ENCODE measurements at regions not wholly inside any gene's neighbourhood (a gene's known extent, or its start where the extent isn't known, plus 50 kb on each side); places are given as distances from the start of the nearest gene placed in this dataset.

GRCh38 chr3:72489901-72490300 is 358.3 kb downstream of the SHQ1 start:
- DNase-seq (ENCODE audit: low read depth), result no peak

DNA sequence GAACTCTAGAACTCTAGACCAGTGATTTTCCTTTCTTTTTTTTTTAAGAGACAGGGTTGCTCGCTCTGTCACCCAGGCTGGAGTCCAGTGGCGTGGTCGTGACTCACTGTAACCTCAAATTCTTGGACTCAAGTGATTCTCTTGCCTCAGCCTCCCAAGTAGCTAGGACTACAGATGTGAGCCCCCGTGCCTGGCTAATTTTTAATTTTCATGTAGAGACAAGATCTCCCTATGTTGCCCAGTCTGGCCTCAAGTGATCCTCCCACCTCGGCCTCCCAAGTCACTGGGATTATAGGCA is 359.6 kb downstream of the SHQ1 start:
- DNase-seq (ENCODE audit: low read depth), result no peak

DNA sequence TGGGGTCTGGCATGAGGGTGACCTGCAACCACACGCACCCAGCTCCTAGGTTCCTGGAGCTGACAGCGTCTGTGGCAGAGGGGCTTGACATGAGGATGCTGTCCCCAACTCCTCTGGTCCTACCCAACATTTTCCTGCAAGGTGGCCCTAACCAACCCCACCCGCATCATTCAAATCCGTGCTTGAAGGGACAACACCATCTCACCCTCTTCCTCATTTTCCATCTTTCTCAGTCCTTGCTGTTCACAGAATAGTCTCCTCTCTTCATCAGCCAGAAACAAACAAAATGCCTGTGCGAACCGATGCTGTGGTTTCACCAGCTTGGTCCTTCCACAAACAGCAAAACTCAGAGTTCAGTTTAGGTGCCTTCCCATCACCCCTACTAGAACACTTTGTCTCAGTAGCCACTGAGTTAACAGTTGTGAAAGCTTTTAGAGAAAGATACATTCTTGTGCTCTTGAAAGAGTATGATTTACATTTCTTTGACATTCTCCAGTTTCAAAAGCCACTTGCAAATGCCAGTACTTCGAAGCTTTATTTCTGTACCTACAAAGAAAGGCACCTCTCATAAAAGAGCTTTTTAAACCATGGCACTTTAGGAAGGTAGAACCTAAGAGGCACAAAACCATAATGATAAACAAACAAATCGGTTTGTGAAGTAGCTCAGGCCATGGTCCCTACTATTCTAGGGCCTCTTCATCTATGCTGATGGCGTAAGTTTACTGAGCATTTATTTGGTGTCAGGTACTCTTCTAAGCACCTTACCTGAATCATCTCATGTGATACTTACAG is 360.1 kb downstream of the SHQ1 start:
- no peak for DNase-seq (ENCODE audit: low read depth)

GRCh38 chr3:72487078-72487765 is 361.0 kb downstream of the SHQ1 start:
- DNase-seq (ENCODE audit: low read depth), result peak; percentile 83

- DNase-seq (ENCODE audit: low read depth), result no peak
Observed at GRCh38 chr3:72485641-72486040, 362.6 kb downstream of the SHQ1 start.

DNA sequence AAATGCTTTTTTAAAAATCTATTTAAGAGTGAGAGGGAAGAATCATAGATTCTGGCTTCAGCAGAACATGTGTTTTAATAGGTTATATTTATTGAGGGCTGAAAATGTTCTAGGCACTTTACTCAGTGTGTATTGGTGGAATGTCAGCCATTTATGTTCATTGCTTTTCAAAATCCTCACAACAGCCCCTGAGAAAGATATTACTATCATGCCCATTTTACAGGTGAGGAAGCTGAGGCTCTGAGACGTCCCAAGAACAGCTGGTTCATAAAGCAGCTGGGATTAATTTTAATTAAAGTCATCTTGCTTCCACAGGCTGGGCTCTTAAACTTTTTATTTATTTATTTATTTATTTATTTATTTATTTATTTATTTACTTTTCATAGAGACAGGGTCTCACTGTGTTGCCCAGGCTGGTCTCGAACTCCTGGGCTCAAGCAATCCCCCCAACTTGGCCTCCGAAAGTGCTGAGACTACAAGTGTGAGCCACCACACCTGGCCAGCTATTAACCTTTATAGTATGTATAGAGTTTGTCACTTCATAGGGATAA is 364.6 kb downstream of the SHQ1 start:
- DNase-seq (ENCODE audit: low read depth), result no peak

DNA sequence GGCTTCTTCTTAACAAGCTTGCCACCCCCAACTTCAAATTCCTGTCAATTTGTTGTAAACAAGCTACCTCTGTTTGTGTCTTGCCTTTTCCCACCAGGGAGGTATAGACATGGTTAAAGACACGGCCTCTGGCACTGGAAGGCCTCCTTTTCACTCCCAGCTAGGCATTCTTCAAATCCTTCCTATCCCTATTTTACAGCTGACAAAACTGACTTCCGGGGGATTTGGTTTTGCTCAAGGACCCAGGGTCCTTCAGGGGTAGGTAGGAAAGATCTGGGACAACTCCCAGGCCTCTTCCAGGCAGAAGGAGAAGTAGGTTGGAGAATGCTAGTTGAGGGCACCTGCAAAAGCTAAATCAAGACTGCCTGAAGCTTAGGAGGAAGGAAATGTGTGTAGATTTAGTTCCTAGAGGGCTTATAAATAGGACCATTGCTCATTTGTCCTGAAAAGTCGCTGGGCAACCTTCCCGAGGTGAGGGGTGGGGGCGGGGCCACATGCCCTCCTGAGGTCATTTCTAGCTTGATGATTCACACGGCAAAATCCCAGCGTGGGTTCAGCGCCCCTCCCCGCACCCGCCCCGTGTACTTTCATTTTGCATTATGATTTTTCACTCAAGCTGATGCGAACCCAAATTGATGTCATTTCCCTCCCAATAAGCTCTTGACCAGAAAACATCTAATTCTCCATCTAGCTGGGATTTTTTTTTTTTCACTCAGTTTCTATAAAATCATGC is 365.5 kb downstream of the SHQ1 start:
- peak; percentile 47 for DNase-seq (ENCODE audit: low read depth)

DNA sequence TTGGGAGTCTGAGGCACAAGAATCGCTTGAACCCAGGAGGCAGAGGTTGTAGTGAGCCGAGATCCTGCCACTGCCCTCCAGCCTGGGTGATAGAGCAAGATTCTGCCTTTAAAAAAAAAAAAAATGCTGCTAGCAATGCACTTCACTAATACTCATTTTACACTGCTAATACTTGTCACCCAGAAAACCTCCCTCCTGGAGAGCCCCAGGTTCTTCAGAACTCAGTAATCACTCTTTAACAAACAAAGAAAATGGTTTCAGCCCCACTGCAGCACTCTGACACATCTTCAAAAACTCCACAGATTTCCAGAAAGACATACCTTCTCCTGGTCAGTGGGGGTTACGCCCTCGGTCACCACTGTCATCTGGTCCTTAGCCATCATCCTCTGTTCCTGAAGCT is 366.7 kb downstream of the SHQ1 start:
- no peak for DNase-seq (ENCODE audit: low read depth)

DNA sequence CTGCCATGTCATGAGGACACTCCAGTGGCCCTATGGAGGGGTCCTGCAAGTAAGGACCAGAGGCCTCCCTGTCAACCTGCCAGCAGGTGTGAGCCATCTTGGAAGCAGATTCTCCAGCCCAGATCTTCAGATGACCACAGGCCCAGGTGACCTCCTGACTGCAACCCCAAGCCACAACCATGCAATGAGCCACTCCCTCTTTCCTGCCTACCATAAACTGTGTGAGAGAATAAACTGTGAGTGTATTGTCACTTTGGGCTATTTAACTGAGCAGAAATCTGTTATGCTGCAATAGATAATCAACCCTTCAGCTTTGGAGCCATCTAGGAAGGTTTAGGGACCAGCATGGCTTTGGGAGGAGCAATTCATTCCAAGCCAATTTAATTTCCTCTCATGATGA is 367.9 kb downstream of the SHQ1 start:
- no peak for DNase-seq (ENCODE audit: low read depth)

DNA sequence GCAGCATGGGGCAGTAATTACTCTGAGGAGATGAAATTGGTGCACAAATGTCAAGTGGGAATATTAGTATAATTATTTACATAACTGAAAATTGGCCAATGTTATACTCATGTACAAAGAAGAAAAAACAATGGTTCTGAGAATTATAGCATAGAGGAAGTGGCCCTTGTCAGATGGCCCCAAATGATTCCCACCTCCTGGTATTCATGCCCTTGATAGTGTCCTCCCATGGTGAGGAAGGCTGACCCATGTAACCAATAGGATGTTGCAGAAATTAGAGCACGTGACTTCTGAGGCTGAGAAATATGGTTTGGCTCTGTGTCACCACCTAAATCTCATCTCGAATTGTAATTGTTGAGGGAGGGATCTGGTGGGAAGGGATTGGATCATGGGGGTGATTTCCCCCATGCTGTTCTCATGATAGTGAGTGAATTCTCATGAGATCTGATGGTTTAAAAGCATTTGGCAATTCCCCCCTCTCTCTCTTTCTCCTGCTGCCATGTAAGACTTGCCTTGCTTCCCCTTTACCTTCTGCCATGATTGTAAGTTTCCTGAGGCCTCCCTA is 368.5 kb downstream of the SHQ1 start:
- DNase-seq (ENCODE audit: low read depth), result no peak

- no peak for DNase-seq (ENCODE audit: low read depth)
Observed at GRCh38 chr3:72476139-72476483, 372.1 kb downstream of the SHQ1 start.

DNA sequence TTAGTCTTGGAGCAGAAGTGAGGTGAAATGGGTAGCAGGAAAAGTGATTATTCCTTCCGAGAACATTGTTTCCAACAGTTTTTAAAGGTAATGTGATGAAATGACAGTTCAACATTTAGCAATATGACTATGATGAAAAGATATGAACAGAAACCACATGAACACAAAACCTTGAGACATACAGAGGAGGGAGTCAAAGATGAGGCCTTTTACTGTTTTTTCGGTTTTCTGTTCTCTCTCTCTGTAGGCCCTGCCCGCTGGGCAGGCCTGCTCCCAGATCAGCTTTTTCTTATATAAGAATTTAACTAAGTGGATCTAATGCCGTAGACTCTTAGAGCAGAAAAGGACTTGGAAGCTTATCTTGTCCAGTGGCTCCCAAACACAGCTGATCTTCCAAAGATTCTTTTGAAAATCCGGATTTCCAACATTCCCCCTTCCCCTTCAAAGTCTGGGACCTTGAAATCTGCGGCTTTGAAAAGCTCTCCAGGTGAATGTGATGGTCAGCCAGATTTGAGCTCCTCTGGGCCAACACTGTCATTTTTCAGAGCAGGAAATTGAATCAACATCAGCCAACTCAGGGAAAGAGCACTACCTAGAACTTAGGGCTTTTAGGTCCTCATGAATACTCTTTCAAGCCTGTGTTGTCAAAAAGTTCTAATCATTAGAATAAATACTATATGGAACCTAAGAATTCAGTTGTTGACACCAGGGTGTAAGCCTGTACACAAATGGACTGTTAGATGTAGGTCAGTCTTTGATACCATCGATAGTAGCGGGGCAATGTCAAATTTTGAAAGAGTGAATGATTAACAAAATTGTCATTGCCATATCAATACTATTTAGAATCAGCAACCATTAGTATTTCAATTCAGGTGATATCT is 372.7 kb downstream of the SHQ1 start:
- DNase-seq (ENCODE audit: low read depth), result no peak

DNA sequence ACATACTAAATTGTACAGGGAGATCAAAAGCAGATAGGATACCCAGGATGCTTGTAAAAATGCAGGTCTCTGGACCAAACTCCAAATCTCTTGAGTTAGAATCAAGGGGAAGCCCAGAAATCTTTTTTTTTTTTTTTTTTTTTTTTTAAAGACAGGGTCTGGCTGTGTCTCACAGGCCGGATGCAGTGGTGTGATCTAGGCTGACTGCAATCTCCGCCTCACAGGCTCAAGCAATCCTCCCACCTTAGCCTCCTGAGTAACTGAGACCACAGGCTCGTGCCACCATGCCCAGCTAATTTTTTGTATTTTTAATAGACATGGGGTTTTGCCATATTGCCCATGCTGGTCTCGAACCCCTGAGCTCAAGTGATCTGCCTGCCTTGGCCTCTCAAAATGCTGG is 373.5 kb downstream of the SHQ1 start:
- DNase-seq (ENCODE audit: low read depth), result no peak

- DNase-seq (ENCODE audit: low read depth), result no peak
Observed at GRCh38 chr3:72473156-72473555, 375.1 kb downstream of the SHQ1 start.

GRCh38 chr3:72470904-72471417 is 377.3 kb downstream of the SHQ1 start:
- DNase-seq (ENCODE audit: low read depth), result no peak

- no peak for DNase-seq (ENCODE audit: low read depth)
Observed at GRCh38 chr3:72465853-72466252, 382.4 kb downstream of the SHQ1 start.

DNA sequence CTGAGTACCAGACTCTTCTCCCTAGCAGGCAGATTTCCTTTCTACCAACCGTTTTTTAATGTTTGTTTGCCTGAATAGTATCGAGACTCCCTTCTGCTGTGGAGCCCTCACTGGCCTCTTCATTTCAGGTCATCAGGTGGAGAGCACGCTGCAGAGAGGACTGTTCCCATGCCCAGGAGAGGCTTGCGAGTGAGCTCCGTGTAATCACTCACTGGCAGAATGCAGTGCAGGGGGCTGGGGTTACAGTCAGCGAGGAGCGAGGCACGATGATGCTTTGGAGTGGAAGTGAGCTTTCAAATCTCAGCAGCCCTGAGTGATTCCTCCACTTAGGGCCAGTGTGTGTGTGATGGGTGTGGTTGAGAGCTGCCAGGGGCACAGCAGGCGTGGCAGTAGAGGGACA is 385.2 kb downstream of the SHQ1 start:
- no peak for DNase-seq (ENCODE audit: low read depth)

GRCh38 chr3:72462595-72463011 is 385.6 kb downstream of the SHQ1 start:
- DNase-seq (ENCODE audit: low read depth), result no peak

DNA sequence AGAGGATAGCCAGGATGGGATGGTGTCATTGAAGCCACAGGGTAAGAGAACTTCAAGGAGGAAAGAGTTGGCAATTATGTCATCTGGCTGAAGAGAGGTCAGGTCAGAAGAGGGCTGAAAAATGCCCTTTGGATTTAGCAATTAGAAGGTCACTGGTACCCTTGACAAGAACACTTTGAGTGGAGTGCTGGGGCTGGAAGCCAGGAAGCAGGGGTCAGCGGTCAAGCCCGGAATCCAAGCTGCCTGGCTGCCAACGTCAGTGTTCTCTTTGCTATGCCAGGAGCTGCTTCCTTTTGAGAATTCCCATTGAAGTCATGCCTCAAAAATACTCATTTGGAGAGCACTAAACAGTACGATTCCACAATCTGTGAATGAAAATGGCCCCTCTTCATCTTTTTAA is 386.5 kb downstream of the SHQ1 start:
- no peak for DNase-seq (ENCODE audit: low read depth)

DNA sequence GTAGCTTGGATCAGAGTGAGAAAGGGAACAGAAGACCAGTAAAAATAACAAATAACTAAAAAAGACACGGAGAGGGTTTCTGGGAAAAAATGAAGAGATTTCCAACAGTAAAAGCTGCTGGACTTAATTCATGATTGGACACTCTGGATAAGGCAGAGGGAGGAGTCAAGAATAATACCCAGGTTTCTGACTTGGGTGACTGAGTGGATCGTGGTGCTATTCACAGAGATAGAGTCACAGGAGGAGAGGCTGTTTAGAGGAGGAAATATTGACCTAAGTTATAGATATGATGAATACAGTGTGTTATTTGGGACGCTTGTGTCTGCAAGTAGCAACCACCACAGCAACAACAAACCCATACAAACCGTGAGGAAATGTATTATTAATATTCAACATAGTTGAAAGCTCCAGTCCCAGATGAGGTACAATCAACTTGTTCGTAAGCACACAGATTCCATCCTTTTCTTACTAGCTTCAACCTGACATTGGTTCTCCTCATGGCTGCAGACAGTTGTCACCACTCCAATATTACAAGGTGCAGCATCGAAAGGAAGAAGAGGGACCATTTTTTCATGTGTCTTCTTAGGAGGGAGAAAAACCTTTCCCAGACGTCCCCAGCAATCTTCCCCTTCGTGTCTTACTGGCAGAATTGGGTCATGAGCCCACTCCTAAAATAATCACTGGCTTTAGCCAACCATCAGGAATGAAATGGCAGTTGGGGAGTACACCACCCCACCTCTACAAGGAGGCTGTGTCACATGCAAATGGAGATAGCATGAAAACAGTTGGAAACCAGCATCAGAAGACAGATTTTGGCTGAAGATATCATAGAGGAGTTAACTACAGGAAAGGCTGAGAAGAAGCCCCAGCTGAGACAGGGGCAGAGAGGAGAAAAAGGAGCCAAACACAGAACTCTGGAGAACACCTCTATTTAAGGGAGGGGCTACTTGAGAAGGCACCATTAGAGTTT is 387.8 kb downstream of the SHQ1 start:
- no peak for DNase-seq (ENCODE audit: low read depth)

Measured in GM04504 (cell line).